Vagina (tissue), 2 donors: ENCODE measurements at regions not wholly inside any gene's neighbourhood (a gene's known extent, or its start where the extent isn't known, plus 50 kb on each side); places are given as distances from the start of the nearest gene placed in this dataset.

Experiments used
- POLR2A ChIP-seq, 2 donors: fragments of 450-650 bp; IDR thresholded peaks; one replicate each; pipeline ENCODE4 v1.6.1; 2017; ENCODE audit warnings: antibody characterized with exemption in 2 of 2, mild to moderate bottlenecking in 2 of 2, moderate library complexity in 2 of 2
- POLR2AphosphoS5 ChIP-seq, 2 donors: sonication (generic); formaldehyde crosslinking; IDR thresholded peaks; one replicate each; pipeline ENCODE4 v1.9.0; 2017; ENCODE audit warnings: antibody characterized with exemption in 2 of 2, mild to moderate bottlenecking in 2 of 2, low read depth in 1 of 2; ENCODE audit not compliant: insufficient read depth in 1 of 2
- TF ChIP-seq, protein P1 (sequence below), 3 experiments: fragments of 450-650 bp in 2 of 3; fragments of 200-600 bp in 1 of 3; sonication (generic) in 1 of 3; IDR thresholded peaks; one replicate each; pipeline ENCODE4 v1.5.1; 2017 to 2019; ENCODE audit warnings: antibody characterized with exemption in 3 of 3, mild to moderate bottlenecking in 2 of 3, moderate library complexity in 2 of 3

- TF ChIP-seq, protein P1, sequence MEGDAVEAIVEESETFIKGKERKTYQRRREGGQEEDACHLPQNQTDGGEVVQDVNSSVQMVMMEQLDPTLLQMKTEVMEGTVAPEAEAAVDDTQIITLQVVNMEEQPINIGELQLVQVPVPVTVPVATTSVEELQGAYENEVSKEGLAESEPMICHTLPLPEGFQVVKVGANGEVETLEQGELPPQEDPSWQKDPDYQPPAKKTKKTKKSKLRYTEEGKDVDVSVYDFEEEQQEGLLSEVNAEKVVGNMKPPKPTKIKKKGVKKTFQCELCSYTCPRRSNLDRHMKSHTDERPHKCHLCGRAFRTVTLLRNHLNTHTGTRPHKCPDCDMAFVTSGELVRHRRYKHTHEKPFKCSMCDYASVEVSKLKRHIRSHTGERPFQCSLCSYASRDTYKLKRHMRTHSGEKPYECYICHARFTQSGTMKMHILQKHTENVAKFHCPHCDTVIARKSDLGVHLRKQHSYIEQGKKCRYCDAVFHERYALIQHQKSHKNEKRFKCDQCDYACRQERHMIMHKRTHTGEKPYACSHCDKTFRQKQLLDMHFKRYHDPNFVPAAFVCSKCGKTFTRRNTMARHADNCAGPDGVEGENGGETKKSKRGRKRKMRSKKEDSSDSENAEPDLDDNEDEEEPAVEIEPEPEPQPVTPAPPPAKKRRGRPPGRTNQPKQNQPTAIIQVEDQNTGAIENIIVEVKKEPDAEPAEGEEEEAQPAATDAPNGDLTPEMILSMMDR (IDR thresholded peaks at IDR 0.05) = no peak
- TF ChIP-seq POLR2AphosphoS5 (IDR thresholded peaks at IDR 0.05; ENCODE audit: insufficient read depth in 1 of 2, low read depth in 1 of 2) = no peak
- no peak for TF ChIP-seq POLR2A (IDR thresholded peaks at IDR 0.05)
These were observed 131.2 kb upstream of the SERPIND1 start for GRCh38 chr22:20642668-20643179.
